Nephron progenitor cell (in vitro differentiated cells): ENCODE measurements at regions not wholly inside any gene's neighbourhood (a gene's known extent, or its start where the extent isn't known, plus 50 kb on each side); places are given as distances from the start of the nearest gene placed in this dataset.
A peak's percentile ranks its signal among the peaks of the same experiment; 100 is the strongest.
"Not testable (repeated sequence)": the region's sequence is repeated elsewhere in the genome, so short reads cannot be mapped to it uniquely, and the experiment has no call there.

Source experiments
- DNase-seq: peaks from one replicate; pipeline ENCODE4 v3.0.0; 2021
- H3K27ac Mint-ChIP-seq: 2 replicates; pipeline ENCODE4 v1.8.0; 2021; ENCODE audit warnings: mild to moderate bottlenecking, moderate library complexity, mixed read lengths
- H3K27me3 Mint-ChIP-seq: 2 replicates; pipeline ENCODE4 v1.8.0; 2021; ENCODE audit warnings: mild to moderate bottlenecking, low read depth, mixed read lengths; ENCODE audit not compliant: poor library complexity
- H3K36me3 Mint-ChIP-seq: 2 replicates; pipeline ENCODE4 v1.8.0; 2021; ENCODE audit warnings: low read depth, mixed read lengths
- H3K4me1 Mint-ChIP-seq: 2 replicates; pipeline ENCODE4 v1.8.0; 2021; ENCODE audit warnings: mixed read lengths
- H3K4me3 Mint-ChIP-seq: 2 replicates; pipeline ENCODE4 v1.8.0; 2021; ENCODE audit warnings: mild to moderate bottlenecking, moderate library complexity, mixed read lengths
- H3K9me3 Mint-ChIP-seq: 2 replicates; pipeline ENCODE4 v1.8.0; 2021; ENCODE audit warnings: mild to moderate bottlenecking, moderate library complexity, mixed read lengths
- CTCF ChIP-seq: fragments of 200-600 bp; sonication (generic); IDR thresholded peaks from 2 replicates; pipeline ENCODE4 v1.5.0; 2021; ENCODE audit warnings: antibody characterized with exemption

GRCh38 chr2:109055435-109055834, 66.4 kb upstream of the EDAR start:
- DNase-seq, result no peak
- H3K36me3 Mint-ChIP-seq, result no peaks in the 10 kb centered on the region
- no peak overlapping the region for H3K4me3 Mint-ChIP-seq
- no peak overlapping the region for H3K27ac Mint-ChIP-seq
- H3K4me1 Mint-ChIP-seq, result peaks cover 42% of the 10 kb centered on the region
- no peaks in the 10 kb centered on the region for H3K9me3 Mint-ChIP-seq
- H3K27me3 Mint-ChIP-seq, result peaks cover 10% of the 10 kb centered on the region
- TF ChIP-seq CTCF, result no peak

DNA sequence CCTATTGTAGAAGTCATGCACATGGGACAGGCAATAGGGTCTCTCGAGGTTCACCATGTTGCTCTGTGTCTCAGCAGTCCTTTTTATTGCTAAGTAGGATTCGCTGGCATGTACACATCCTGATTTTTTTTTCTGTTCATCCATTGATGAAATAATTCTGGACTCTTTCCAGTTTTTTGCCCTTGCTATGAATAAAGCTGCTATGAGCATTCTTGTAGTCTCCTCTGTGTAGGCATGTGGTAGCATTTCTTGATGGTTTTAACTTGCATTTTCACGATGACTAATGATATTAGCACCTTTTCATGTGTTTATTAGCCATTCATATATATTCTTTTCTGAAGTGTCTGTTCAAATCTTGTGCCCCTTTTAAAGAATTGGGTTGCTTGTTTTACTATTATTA, 65.8 kb upstream of the EDAR start:
- Mint-ChIP-seq H3K36me3 (no peaks in the 10 kb centered on the region), H3K4me1 (peaks cover 41% of the 10 kb centered on the region), H3K27ac (no peak overlapping the region), H3K4me3 (no peak overlapping the region), H3K9me3 (no peaks in the 10 kb centered on the region), H3K27me3 (peaks cover 6% of the 10 kb centered on the region)
- DNase-seq, result no peak
- no peak for TF ChIP-seq CTCF

DNA sequence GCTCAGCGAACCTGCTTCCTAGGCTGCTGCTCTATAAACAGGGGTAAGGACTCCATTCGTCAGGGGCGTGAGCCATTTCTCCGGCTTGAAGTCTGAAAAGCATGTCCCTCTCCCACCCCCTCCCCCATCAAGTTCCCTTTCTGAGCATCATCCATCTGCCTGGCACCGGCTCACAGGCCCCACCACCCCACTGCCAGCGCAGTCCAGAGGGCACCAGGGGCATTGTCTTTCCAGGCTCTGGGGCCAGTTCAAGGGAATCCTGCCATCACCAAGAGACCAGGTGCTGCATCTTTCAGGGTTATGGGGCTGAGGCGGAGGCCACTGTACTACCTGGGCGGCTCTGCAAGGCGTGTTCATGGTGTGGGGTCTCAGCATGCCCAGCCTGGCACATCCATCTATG, 64.7 kb upstream of the EDAR start:
- no peak for DNase-seq
- H3K27me3 Mint-ChIP-seq, result peaks cover 4% of the 10 kb centered on the region
- no peaks in the 10 kb centered on the region for H3K9me3 Mint-ChIP-seq
- H3K4me3 Mint-ChIP-seq, result no peak overlapping the region
- no peak for TF ChIP-seq CTCF
- H3K27ac Mint-ChIP-seq, result no peak overlapping the region
- peaks cover 48% of the 10 kb centered on the region for H3K4me1 Mint-ChIP-seq
- H3K36me3 Mint-ChIP-seq, result no peaks in the 10 kb centered on the region

GRCh38 chr2:109052922-109053321, 63.9 kb upstream of the EDAR start:
- TF ChIP-seq CTCF, result no peak
- no peak for DNase-seq
- H3K4me1 Mint-ChIP-seq, result peaks cover 48% of the 10 kb centered on the region
- no peak overlapping the region for H3K4me3 Mint-ChIP-seq
- peaks cover 2% of the 10 kb centered on the region for H3K27me3 Mint-ChIP-seq
- H3K27ac Mint-ChIP-seq, result no peak overlapping the region
- no peaks in the 10 kb centered on the region for H3K9me3 Mint-ChIP-seq
- no peaks in the 10 kb centered on the region for H3K36me3 Mint-ChIP-seq

DNA sequence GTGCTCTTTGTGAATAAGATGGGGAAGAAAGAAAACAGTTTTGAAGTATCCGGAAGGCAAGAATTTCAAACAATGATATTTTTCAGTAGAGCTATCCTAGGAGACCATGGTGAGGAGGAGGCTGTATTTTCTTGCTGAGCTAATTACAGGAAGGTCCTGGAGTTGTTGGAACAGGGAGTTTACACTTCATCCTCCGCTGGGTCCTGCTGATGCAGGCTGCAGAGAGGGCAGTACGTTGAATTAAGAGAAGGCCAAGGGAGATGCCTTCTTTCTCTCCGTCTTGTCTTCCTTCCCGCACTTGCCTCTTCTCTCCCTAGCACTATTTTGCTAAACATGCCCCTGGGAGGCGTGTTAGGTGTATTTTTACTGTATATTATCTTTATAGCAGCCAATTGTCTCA, 60.0 kb upstream of the EDAR start:
- H3K4me3 Mint-ChIP-seq, result peak overlapping the region; percentile 2
- no peaks in the 10 kb centered on the region for H3K27me3 Mint-ChIP-seq
- no peak for TF ChIP-seq CTCF
- peaks cover 69% of the 10 kb centered on the region for H3K4me1 Mint-ChIP-seq
- H3K27ac Mint-ChIP-seq, result peak overlapping the region; percentile 94
- no peaks in the 10 kb centered on the region for H3K36me3 Mint-ChIP-seq
- no peak for DNase-seq
- no peaks in the 10 kb centered on the region for H3K9me3 Mint-ChIP-seq

- H3K27me3 Mint-ChIP-seq, result no peaks in the 10 kb centered on the region
- no peak overlapping the region for H3K4me3 Mint-ChIP-seq
- no peak for DNase-seq
- peaks cover 3% of the 10 kb centered on the region for H3K36me3 Mint-ChIP-seq
- H3K4me1 Mint-ChIP-seq, result peaks cover 69% of the 10 kb centered on the region
- peak overlapping the region; percentile 95 for H3K27ac Mint-ChIP-seq
- TF ChIP-seq CTCF, result no peak
- no peaks in the 10 kb centered on the region for H3K9me3 Mint-ChIP-seq
Observed at GRCh38 chr2:109048163-109048562, 59.1 kb upstream of the EDAR start.

GRCh38 chr2:109047569-109047968, 58.5 kb upstream of the EDAR start:
- not testable (repeated sequence) for H3K9me3 Mint-ChIP-seq, DNase-seq, H3K27me3 Mint-ChIP-seq, H3K36me3 Mint-ChIP-seq
- Mint-ChIP-seq H3K4me1 (peaks cover 65% of the 10 kb centered on the region), H3K27ac (peak overlapping the region; percentile 95), H3K4me3 (peak overlapping the region; percentile 15)
